ENCODE measurements at regions not wholly inside any gene's neighbourhood (a gene's known extent, or its start where the extent isn't known, plus 50 kb on each side); places are given as distances from the start of the nearest gene placed in this dataset.

DNA sequence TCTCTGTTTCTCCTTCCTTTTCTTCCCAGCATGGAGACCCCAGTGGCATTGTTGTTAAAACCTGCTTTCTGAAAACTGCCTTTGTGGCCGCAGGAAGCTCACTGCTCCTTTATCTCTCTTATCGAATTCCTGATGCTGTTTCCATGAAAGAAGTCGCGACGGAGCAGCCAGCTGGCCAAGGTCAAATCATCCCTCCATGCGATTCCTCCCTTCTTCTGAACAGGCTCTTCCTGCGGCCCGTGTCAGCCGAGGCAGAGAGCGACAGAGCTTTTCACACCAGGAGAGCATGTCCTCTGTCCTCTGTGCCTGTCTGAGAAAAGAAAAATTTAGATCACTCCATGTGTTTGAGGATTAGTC, 242.1 kb upstream of the PITRM1 start:
- no TSS peak for BruUV-seq (replicated peaks)
- no peaks in the 10 kb centered on the region for H3K9me1 ChIP-seq (replicated peaks; ENCODE audit: control insufficient read depth, extremely low read depth, insufficient read depth, low read length)
- DNase-seq (ENCODE audit: low read depth, low spot score) (no peak), FAIRE-seq (no peak)
- POLR2A ChIA-PET = no interaction called here
- no peak overlapping the region for H3K27ac ChIP-seq (ENCODE audit: insufficient read depth, low read depth, low read length)
- intact Hi-C loops (cut with micrococcal nuclease) = no loop called here
- H3K36me3 ChIP-seq (ENCODE audit: control insufficient read depth in 2 of 2, extremely low read depth in 1 of 2, insufficient read depth in 2 of 2, low read length in 2 of 2) = no peaks in the 10 kb centered on the region
- no peak overlapping the region for H3K9ac ChIP-seq (replicated peaks; ENCODE audit: extremely low read depth, insufficient read depth, low read length)
- no peaks in the 10 kb centered on the region for H3K4me1 ChIP-seq (ENCODE audit: control insufficient read depth, extremely low read depth, insufficient read depth, low read length)
- no peak overlapping the region for H2AFZ ChIP-seq (ENCODE audit: low read depth, low read length)
- H3K27me3 ChIP-seq (ENCODE audit: control insufficient read depth in 2 of 2, insufficient read depth in 2 of 2, low read length in 2 of 2) = peaks cover 0 to 2% of the 10 kb centered on the region in 2 experiments
- TF ChIP-seq, protein P1, sequence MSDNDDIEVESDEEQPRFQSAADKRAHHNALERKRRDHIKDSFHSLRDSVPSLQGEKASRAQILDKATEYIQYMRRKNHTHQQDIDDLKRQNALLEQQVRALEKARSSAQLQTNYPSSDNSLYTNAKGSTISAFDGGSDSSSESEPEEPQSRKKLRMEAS (IDR thresholded peaks at IDR 0.05; ENCODE audit: insufficient read depth, insufficient read length) = no peak
- TF ChIP-seq FOS (IDR thresholded peaks at IDR 0.05; ENCODE audit: borderline replicate concordance, insufficient read depth, low read length) (no peak), POLR2AphosphoS5 (IDR thresholded peaks at IDR 0.05; ENCODE audit: insufficient read depth, low read depth, low read length) (no peak), EZH2 (IDR thresholded peaks at IDR 0.05; ENCODE audit: borderline replicate concordance, low read depth, low read length, severe bottlenecking) (no peak), POLR2A (IDR thresholded peaks at IDR 0.05; ENCODE audit: low read depth, low read length) (no peak), MYC (IDR thresholded peaks at IDR 0.05; ENCODE audit: low read depth, low read length) (no peak)
- TF ChIP-seq, protein P2, sequence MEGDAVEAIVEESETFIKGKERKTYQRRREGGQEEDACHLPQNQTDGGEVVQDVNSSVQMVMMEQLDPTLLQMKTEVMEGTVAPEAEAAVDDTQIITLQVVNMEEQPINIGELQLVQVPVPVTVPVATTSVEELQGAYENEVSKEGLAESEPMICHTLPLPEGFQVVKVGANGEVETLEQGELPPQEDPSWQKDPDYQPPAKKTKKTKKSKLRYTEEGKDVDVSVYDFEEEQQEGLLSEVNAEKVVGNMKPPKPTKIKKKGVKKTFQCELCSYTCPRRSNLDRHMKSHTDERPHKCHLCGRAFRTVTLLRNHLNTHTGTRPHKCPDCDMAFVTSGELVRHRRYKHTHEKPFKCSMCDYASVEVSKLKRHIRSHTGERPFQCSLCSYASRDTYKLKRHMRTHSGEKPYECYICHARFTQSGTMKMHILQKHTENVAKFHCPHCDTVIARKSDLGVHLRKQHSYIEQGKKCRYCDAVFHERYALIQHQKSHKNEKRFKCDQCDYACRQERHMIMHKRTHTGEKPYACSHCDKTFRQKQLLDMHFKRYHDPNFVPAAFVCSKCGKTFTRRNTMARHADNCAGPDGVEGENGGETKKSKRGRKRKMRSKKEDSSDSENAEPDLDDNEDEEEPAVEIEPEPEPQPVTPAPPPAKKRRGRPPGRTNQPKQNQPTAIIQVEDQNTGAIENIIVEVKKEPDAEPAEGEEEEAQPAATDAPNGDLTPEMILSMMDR (IDR thresholded peaks at IDR 0.05; ENCODE audit: extremely low read depth in 1 of 2, insufficient read depth in 1 of 2, low read depth in 1 of 2, low read length in 2 of 2) = no peak
- no peaks in the 10 kb centered on the region for H4K20me1 ChIP-seq (replicated peaks; ENCODE audit: control insufficient read depth, extremely low read depth, insufficient read depth, low read length)
- CTCF ChIA-PET = no interaction called here
- dilution Hi-C loops (cut with MboI; ENCODE audit: extremely low pct_ligation_motif_present, low sequenced_read_pairs) = no loop called here
- no peak overlapping the region for H3K4me2 ChIP-seq (ENCODE audit: insufficient read depth, low read length)
- no peaks in the 10 kb centered on the region for H3K79me2 ChIP-seq (ENCODE audit: control insufficient read depth, insufficient read depth, low read length)
- H3K9me3 ChIP-seq (replicated peaks; ENCODE audit: control insufficient read depth, insufficient read depth, low read length) = no peaks in the 10 kb centered on the region
- H3K4me3 ChIP-seq (replicated peaks in 1 of 3; ENCODE audit: insufficient read depth in 1 of 3, low read depth in 1 of 3, low read length in 3 of 3) = no peak overlapping the region
